GM23338 (cell line): ENCODE measurements at regions not wholly inside any gene's neighbourhood (a gene's known extent, or its start where the extent isn't known, plus 50 kb on each side); places are given as distances from the start of the nearest gene placed in this dataset.

ENCODE experiments used
- ATAC-seq: fragments of 200-7000 bp; cut with Tn5 transposase; 3 replicates; pipeline ENCODE4 v1.9.1; 2020
- DNase-seq: peaks from one replicate; pipeline ENCODE4 v3.0.0-alpha.2; 2015; ENCODE audit warnings: low spot score
- H2AFZ ChIP-seq: fragments of 200-600 bp; sonication (generic); 2 replicates; pipeline ENCODE4 v1.8.0; 2016; ENCODE audit warnings: antibody characterized with exemption, mild to moderate bottlenecking, moderate library complexity
- H3F3A ChIP-seq: fragments of 200-600 bp; sonication (generic); replicated peaks from 2 replicates; pipeline ENCODE4 v1.8.0; 2017; ENCODE audit warnings: antibody characterized with exemption, mixed run types, low read depth
- H3K27ac ChIP-seq: fragments of 200-600 bp; sonication (generic); 2 replicates; pipeline ENCODE4 v1.6.1; 2016; ENCODE audit warnings: low read depth
- H3K27me3 ChIP-seq: fragments of 200-600 bp; sonication (generic); 2 replicates; pipeline ENCODE4 v1.8.0; 2016; ENCODE audit warnings: mild to moderate bottlenecking, mixed run types, moderate library complexity; ENCODE audit not compliant: insufficient read depth
- H3K36me3 ChIP-seq: fragments of 200-600 bp; sonication (generic); 2 replicates; pipeline ENCODE4 v1.8.0; 2016; ENCODE audit warnings: mild to moderate bottlenecking; ENCODE audit not compliant: insufficient read depth
- H3K4me1 ChIP-seq: fragments of 200-600 bp; sonication (generic); 2 replicates; pipeline ENCODE4 v1.8.0; 2016; ENCODE audit warnings: mild to moderate bottlenecking, moderate library complexity; ENCODE audit not compliant: insufficient read depth
- H3K4me2 ChIP-seq: fragments of 200-600 bp; sonication (generic); 2 replicates; pipeline ENCODE4 v1.7.1; 2017; ENCODE audit warnings: mixed run types
- H3K4me3 ChIP-seq: fragments of 200-600 bp; sonication (generic); 2 replicates; pipeline ENCODE4 v1.6.1; 2016; ENCODE audit warnings: mixed run types
- H3K79me2 ChIP-seq: fragments of 200-600 bp; sonication (generic); replicated peaks from 2 replicates; pipeline ENCODE4 v1.8.0; 2017; ENCODE audit warnings: mild to moderate bottlenecking; ENCODE audit not compliant: insufficient read depth
- H3K9me2 ChIP-seq: fragments of 200-600 bp; sonication (generic); 2 replicates; pipeline ENCODE4 v1.8.0; 2017; ENCODE audit not compliant: insufficient read depth
- H4K20me1 ChIP-seq: fragments of 200-600 bp; sonication (generic); replicated peaks from 2 replicates; pipeline ENCODE4 v1.8.0; 2017; ENCODE audit warnings: mild to moderate bottlenecking; ENCODE audit not compliant: insufficient read depth
- H3K27ac Mint-ChIP-seq: 2 replicates; pipeline ENCODE4 v1.8.0; 2020; ENCODE audit warnings: inconsistent platforms, mild to moderate bottlenecking, moderate library complexity, mixed read lengths
- H3K27me3 Mint-ChIP-seq: 3 replicates; pipeline ENCODE4 v1.8.0; 2022; ENCODE audit warnings: low read depth, mild to moderate bottlenecking, moderate library complexity, mixed read lengths, inconsistent platforms; ENCODE audit not compliant: insufficient read depth, poor library complexity
- H3K36me3 Mint-ChIP-seq: 3 replicates; pipeline ENCODE4 v1.8.0; 2021; ENCODE audit warnings: low read depth, mild to moderate bottlenecking, inconsistent platforms, moderate library complexity, mixed read lengths
- H3K4me1 Mint-ChIP-seq: 3 replicates; pipeline ENCODE4 v1.8.0; 2020; ENCODE audit warnings: mild to moderate bottlenecking, inconsistent platforms, mixed read lengths
- H3K4me3 Mint-ChIP-seq: 3 replicates; pipeline ENCODE4 v1.8.0; 2021; ENCODE audit warnings: moderate library complexity, mild to moderate bottlenecking, inconsistent platforms, mixed read lengths
- H3K9me3 Mint-ChIP-seq: 3 replicates; pipeline ENCODE4 v1.8.0; 2020; ENCODE audit warnings: moderate library complexity, mild to moderate bottlenecking, inconsistent platforms, mixed read lengths
- CREB1 ChIP-seq: fragments of 250-450 bp; sonication (Bioruptor Pico); IDR thresholded peaks from 2 replicates; pipeline ENCODE4 v1.5.0; 2020; ENCODE audit warnings: low read depth, mild to moderate bottlenecking, moderate library complexity
- EZH2phosphoT487 ChIP-seq: fragments of 200-600 bp; sonication (generic); IDR thresholded peaks from one replicate; pipeline ENCODE4 v1.8.1; 2018; ENCODE audit warnings: antibody characterized with exemption; ENCODE audit not compliant: unreplicated experiment
- JUNB ChIP-seq: IDR thresholded peaks from one replicate; pipeline ENCODE4 v1.6.1; 2016; ENCODE audit warnings: antibody characterized with exemption; ENCODE audit not compliant: unreplicated experiment
- NANOG ChIP-seq: IDR thresholded peaks from 2 replicates; pipeline ENCODE4 v1.6.1; 2016; ENCODE audit warnings: antibody characterized with exemption, borderline replicate concordance
- POLR2AphosphoS5 ChIP-seq: IDR thresholded peaks from 2 replicates; pipeline ENCODE4 v1.6.1; 2016; ENCODE audit warnings: antibody characterized with exemption, low read depth
- STAT1 ChIP-seq: IDR thresholded peaks from one replicate; pipeline ENCODE4 v1.6.1; 2016; ENCODE audit warnings: antibody characterized with exemption; ENCODE audit not compliant: unreplicated experiment
- ZNF331 ChIP-seq: fragments of 250-450 bp; sonication (Bioruptor Pico); IDR thresholded peaks from 2 replicates; pipeline ENCODE4 v1.5.0; 2020; ENCODE audit warnings: low read depth, mild to moderate bottlenecking, moderate library complexity
- ZNF462 ChIP-seq: fragments of 250-450 bp; sonication (Bioruptor Pico); IDR thresholded peaks from 2 replicates; pipeline ENCODE4 v1.5.0; 2020; ENCODE audit warnings: mild to moderate bottlenecking, moderate library complexity

DNA sequence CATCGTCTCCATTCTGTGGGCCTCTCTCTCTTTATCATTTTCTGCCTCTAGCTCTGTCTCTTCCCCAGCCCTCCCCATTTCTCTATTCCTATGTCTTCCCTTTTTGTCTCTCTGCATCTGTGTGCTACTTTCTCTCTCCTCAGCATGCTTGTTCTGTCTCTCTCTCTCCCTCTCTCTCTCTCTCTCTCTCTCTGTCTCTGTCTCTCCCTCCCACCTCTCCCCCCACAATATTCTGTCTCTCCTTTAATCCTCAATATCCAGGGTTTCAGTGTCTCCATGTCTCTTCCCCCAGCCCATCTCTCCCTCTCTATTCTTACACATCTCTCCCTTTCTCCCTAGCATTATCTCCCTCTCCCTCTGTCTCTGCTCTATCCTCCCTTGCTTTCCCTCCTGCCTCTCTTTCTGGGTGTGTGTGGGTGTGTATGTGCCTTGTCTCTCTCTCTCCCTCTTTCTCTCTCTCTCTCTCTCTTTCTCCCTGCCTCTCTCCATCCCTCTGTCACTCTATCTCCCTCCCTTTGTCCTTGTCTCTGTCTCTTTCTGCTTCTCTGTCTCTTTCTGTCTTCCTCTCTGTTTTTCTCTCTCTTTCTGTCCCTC is 76.9 kb upstream of the SIRPA start (continued):
- TF ChIP-seq ZNF462 (CRISPR knock-in tag), result no peak

DNA sequence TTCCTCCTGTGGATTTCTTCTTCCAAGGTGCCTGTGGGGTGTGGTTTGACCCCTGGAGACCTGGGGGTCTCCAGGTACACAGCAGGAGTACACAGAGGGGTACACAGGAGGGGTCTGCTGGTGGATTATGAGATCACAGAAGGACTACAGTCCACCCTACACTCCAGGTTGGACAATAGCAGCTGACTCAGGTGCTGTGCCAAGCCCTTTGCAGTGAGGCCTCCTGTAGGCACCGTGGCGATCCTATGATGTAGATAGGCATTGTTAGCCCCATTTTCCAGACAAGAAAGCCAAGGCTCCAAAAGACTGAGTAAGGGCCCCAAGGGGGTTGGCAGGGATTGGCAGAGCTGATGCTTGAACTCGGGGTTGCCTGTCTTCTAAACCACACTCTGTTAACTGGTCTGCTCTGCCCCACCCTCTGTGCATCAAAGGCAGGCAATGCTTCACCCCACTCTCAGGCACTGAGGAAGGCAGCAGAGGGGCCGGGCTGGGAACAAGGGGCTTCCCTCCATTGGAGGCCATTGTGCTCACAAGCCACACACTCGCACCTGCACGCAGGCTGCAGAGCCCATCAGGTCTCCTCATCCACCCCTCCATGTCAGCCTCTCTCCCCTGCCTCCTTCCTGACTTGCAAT is 77.5 kb upstream of the SIRPA start:
- TF ChIP-seq CREB1 (CRISPR knock-in tag), result no peak
- no peak for TF ChIP-seq NANOG
- TF ChIP-seq ZNF331 (CRISPR knock-in tag), result no peak
- TF ChIP-seq EZH2phosphoT487, result no peak
- no peak for TF ChIP-seq STAT1
- no peak for TF ChIP-seq POLR2AphosphoS5
- TF ChIP-seq ZNF462 (CRISPR knock-in tag), result no peak
- no peak for TF ChIP-seq JUNB
- Histone ChIP-seq H3F3A (no peaks in the 10 kb centered on the region), H3K36me3 (no peaks in the 10 kb centered on the region), H3K4me2 (no peak overlapping the region), H3K4me3 (no peak overlapping the region), H3K27me3 (no peaks in the 10 kb centered on the region), H2AFZ (peak overlapping the region; percentile 80; the same call in 1 of the 2 replicates), H3K4me1 (peaks cover 22% of the 10 kb centered on the region), H3K9me2 (no peaks in the 10 kb centered on the region), H3K27ac (no peak overlapping the region), H4K20me1 (no peaks in the 10 kb centered on the region), H3K79me2 (no peaks in the 10 kb centered on the region)
- H3K4me1 Mint-ChIP-seq, result peaks cover 31% of the 10 kb centered on the region
- H3K27me3 Mint-ChIP-seq, result peaks cover 11% of the 10 kb centered on the region
- no peaks in the 10 kb centered on the region for H3K36me3 Mint-ChIP-seq
- ATAC-seq, result no peak
- H3K27ac Mint-ChIP-seq, result no peak overlapping the region
- no peak for DNase-seq
- no peak overlapping the region; the same call in 2 of the 3 replicates for H3K4me3 Mint-ChIP-seq
- H3K9me3 Mint-ChIP-seq, result no peaks in the 10 kb centered on the region
